Endothelial cell (in vitro differentiated cells): ENCODE measurements at regions not wholly inside any gene's neighbourhood (a gene's known extent, or its start where the extent isn't known, plus 50 kb on each side); places are given as distances from the start of the nearest gene placed in this dataset.
"Not testable (repeated sequence)": the region's sequence is repeated elsewhere in the genome, so short reads cannot be mapped to it uniquely, and the experiment has no call there.

ENCODE experiments used
- DNase-seq: peaks from one replicate; pipeline ENCODE4 v3.0.0; 2021; ENCODE audit warnings: low spot score
- H3K27ac Mint-ChIP-seq: one replicate; pipeline ENCODE4 v1.8.0; 2021; ENCODE audit warnings: mixed read lengths, inconsistent platforms; ENCODE audit not compliant: unreplicated experiment
- H3K27me3 Mint-ChIP-seq: one replicate; pipeline ENCODE4 v1.8.0; 2021; ENCODE audit warnings: mild to moderate bottlenecking, moderate library complexity, mixed read lengths, inconsistent platforms; ENCODE audit not compliant: unreplicated experiment
- H3K36me3 Mint-ChIP-seq: one replicate; pipeline ENCODE4 v1.8.0; 2021; ENCODE audit warnings: mild to moderate bottlenecking, low read depth, mixed read lengths, inconsistent platforms; ENCODE audit not compliant: unreplicated experiment
- H3K4me1 Mint-ChIP-seq: one replicate; pipeline ENCODE4 v1.8.0; 2021; ENCODE audit warnings: mild to moderate bottlenecking, mixed read lengths, inconsistent platforms; ENCODE audit not compliant: unreplicated experiment
- H3K4me3 Mint-ChIP-seq: one replicate; pipeline ENCODE4 v1.8.0; 2021; ENCODE audit warnings: mild to moderate bottlenecking, mixed read lengths, inconsistent platforms; ENCODE audit not compliant: unreplicated experiment
- H3K9me3 Mint-ChIP-seq: one replicate; pipeline ENCODE4 v1.8.0; 2021; ENCODE audit warnings: mixed read lengths, inconsistent platforms; ENCODE audit not compliant: unreplicated experiment
- CTCF ChIP-seq: fragments of 200-600 bp; sonication (generic); IDR thresholded peaks from one replicate; pipeline ENCODE4 v1.5.0; 2021; ENCODE audit warnings: antibody characterized with exemption; ENCODE audit not compliant: unreplicated experiment

- no peak for DNase-seq
- Mint-ChIP-seq H3K27me3 (peaks cover 2% of the 10 kb centered on the region), H3K36me3 (no peaks in the 10 kb centered on the region), H3K4me1 (no peaks in the 10 kb centered on the region), H3K4me3 (no peak overlapping the region), H3K27ac (no peak overlapping the region), H3K9me3 (no peaks in the 10 kb centered on the region)
- TF ChIP-seq CTCF = no peak
These were observed 61.8 kb upstream of the PITX1 start for GRCh38 chr5:135095871-135096270.

- no peaks in the 10 kb centered on the region for H3K9me3 Mint-ChIP-seq
- H3K4me1 Mint-ChIP-seq = no peaks in the 10 kb centered on the region
- TF ChIP-seq CTCF = no peak
- DNase-seq = no peak
- H3K36me3 Mint-ChIP-seq = no peaks in the 10 kb centered on the region
- no peak overlapping the region for H3K27ac Mint-ChIP-seq
- H3K4me3 Mint-ChIP-seq = no peak overlapping the region
- peaks cover 2% of the 10 kb centered on the region for H3K27me3 Mint-ChIP-seq
These were observed 61.2 kb upstream of the PITX1 start for GRCh38 chr5:135095052-135095715.

- Mint-ChIP-seq H3K4me3 (no peak overlapping the region), H3K27me3 (peaks cover 2% of the 10 kb centered on the region), H3K36me3 (no peaks in the 10 kb centered on the region), H3K4me1 (no peaks in the 10 kb centered on the region), H3K9me3 (no peaks in the 10 kb centered on the region), H3K27ac (no peak overlapping the region)
- TF ChIP-seq CTCF = no peak
- no peak for DNase-seq
These were observed 60.5 kb upstream of the PITX1 start for GRCh38 chr5:135094339-135095051.

GRCh38 chr5:135093483-135093882 is 59.5 kb upstream of the PITX1 start:
- DNase-seq, H3K4me3 Mint-ChIP-seq, H3K36me3 Mint-ChIP-seq, H3K27ac Mint-ChIP-seq, H3K4me1 Mint-ChIP-seq, H3K9me3 Mint-ChIP-seq, H3K27me3 Mint-ChIP-seq: not testable (repeated sequence)

- DNase-seq = no peak
- Mint-ChIP-seq H3K27me3 (peaks cover 2% of the 10 kb centered on the region), H3K36me3 (no peaks in the 10 kb centered on the region), H3K4me3 (no peak overlapping the region), H3K9me3 (no peaks in the 10 kb centered on the region), H3K27ac (no peak overlapping the region), H3K4me1 (no peaks in the 10 kb centered on the region)
- TF ChIP-seq CTCF = no peak
These were observed 58.4 kb upstream of the PITX1 start for GRCh38 chr5:135092476-135092875.
